ENCODE measurements at regions not wholly inside any gene's neighbourhood (a gene's known extent, or its start where the extent isn't known, plus 50 kb on each side); places are given as distances from the start of the nearest gene placed in this dataset.

DNA sequence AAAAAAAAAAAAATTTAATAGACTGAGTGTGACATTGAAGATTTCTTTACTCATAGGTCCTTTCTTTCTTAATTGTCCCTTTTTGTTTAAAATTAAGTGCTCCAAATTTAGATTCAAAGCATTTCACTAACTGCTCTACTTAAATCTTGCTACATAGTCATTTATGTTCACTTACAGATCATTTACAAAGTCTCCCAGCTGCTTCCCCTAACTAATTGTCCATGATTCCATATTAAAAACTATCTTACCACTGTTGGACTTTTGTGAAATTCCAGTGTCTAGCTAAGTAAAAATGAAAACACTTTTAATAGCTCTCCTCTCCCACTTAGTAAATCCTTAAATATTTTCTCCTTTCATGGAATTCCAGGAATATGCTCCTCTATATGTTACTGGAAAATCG lies 850.5 kb downstream of the NR2F1-AS1 start:
- Histone ChIP-seq H3K36me3 (ENCODE audit: control insufficient read depth, insufficient read depth, low read length) (no peaks in the 10 kb centered on the region), H3K9me3 (ENCODE audit: control insufficient read depth, insufficient read depth, low read length) (no peaks in the 10 kb centered on the region), H3K27me3 (ENCODE audit: control insufficient read depth, insufficient read depth, low read length) (no peaks in the 10 kb centered on the region), H3K4me1 (ENCODE audit: control insufficient read depth, insufficient read depth, low read length) (no peaks in the 10 kb centered on the region), H3K27ac (ENCODE audit: low read depth, low read length) (no peak overlapping the region), H3K4me3 (ENCODE audit: low read depth, low read length) (no peak overlapping the region)
- no CpG with 5 or more reads among the region's 1 CpG for WGBS (ENCODE audit: insufficient coverage)
- no peak for DNase-seq (ENCODE audit: low read depth in 4 of 6, low spot score in 6 of 6)

GRCh38 chr5:92729088-92729487 lies 851.9 kb downstream of the NR2F1-AS1 start:
- Histone ChIP-seq H3K36me3 (ENCODE audit: control insufficient read depth, insufficient read depth, low read length) (no peaks in the 10 kb centered on the region), H3K4me3 (ENCODE audit: low read depth, low read length) (no peak overlapping the region), H3K9me3 (ENCODE audit: control insufficient read depth, insufficient read depth, low read length) (no peaks in the 10 kb centered on the region), H3K27me3 (ENCODE audit: control insufficient read depth, insufficient read depth, low read length) (no peaks in the 10 kb centered on the region), H3K4me1 (ENCODE audit: control insufficient read depth, insufficient read depth, low read length) (no peaks in the 10 kb centered on the region), H3K27ac (ENCODE audit: low read depth, low read length) (no peak overlapping the region)
- no peak for DNase-seq (ENCODE audit: low read depth in 4 of 6, low spot score in 6 of 6)
- whole genome bisulfite sequencing (ENCODE audit: insufficient coverage): 100% methylated on average over 4 of the region's 5 CpGs

GRCh38 chr5:92715946-92716520 lies 865.0 kb downstream of the NR2F1-AS1 start:
- DNase-seq (ENCODE audit: low read depth in 4 of 6, low spot score in 6 of 6): peak in 1 of 6 donors; percentile 63
- H3K9me3 ChIP-seq (ENCODE audit: control insufficient read depth, insufficient read depth, low read length): no peaks in the 10 kb centered on the region
- 45% methylated on average over 2 of the region's 5 CpGs for WGBS (ENCODE audit: insufficient coverage)
- no peaks in the 10 kb centered on the region for H3K36me3 ChIP-seq (ENCODE audit: control insufficient read depth, insufficient read depth, low read length)
- H3K27me3 ChIP-seq (ENCODE audit: control insufficient read depth, insufficient read depth, low read length): no peaks in the 10 kb centered on the region
- H3K4me3 ChIP-seq (ENCODE audit: low read depth, low read length): no peak overlapping the region
- no peaks in the 10 kb centered on the region for H3K4me1 ChIP-seq (ENCODE audit: control insufficient read depth, insufficient read depth, low read length)
- no peak overlapping the region for H3K27ac ChIP-seq (ENCODE audit: low read depth, low read length)

GRCh38 chr5:92713826-92714225 lies 867.2 kb downstream of the NR2F1-AS1 start:
- Histone ChIP-seq H3K9me3 (ENCODE audit: control insufficient read depth, insufficient read depth, low read length) (no peaks in the 10 kb centered on the region), H3K4me1 (ENCODE audit: control insufficient read depth, insufficient read depth, low read length) (no peaks in the 10 kb centered on the region), H3K36me3 (ENCODE audit: control insufficient read depth, insufficient read depth, low read length) (no peaks in the 10 kb centered on the region), H3K27me3 (ENCODE audit: control insufficient read depth, insufficient read depth, low read length) (no peaks in the 10 kb centered on the region), H3K27ac (ENCODE audit: low read depth, low read length) (no peak overlapping the region), H3K4me3 (ENCODE audit: low read depth, low read length) (no peak overlapping the region)
- no CpG with 5 or more reads among the region's 1 CpG for WGBS (ENCODE audit: insufficient coverage)
- DNase-seq (ENCODE audit: low read depth in 4 of 6, low spot score in 6 of 6): peak in 1 of 6 donors; percentile 41

DNA sequence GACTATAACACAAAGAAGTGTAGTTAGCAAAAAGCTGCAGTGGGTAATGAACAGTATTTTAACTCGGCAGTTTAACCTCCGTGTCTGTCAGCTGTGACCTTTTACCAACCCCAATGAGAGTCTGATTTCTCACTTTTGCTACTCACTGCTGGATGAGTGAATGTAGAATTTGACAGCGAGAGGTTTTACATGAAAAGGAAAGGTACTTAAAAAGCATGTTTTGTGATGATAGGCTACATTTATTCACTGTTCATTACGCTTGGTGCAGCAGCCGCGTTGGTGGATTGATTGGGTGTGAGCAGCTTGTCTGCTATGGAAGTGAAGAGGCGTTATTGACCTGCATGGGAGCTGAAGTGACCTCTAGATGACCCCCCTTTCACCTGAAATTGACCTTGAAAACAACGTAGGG lies 867.7 kb downstream of the NR2F1-AS1 start:
- H3K36me3 ChIP-seq (ENCODE audit: control insufficient read depth, insufficient read depth, low read length): no peaks in the 10 kb centered on the region

DNA sequence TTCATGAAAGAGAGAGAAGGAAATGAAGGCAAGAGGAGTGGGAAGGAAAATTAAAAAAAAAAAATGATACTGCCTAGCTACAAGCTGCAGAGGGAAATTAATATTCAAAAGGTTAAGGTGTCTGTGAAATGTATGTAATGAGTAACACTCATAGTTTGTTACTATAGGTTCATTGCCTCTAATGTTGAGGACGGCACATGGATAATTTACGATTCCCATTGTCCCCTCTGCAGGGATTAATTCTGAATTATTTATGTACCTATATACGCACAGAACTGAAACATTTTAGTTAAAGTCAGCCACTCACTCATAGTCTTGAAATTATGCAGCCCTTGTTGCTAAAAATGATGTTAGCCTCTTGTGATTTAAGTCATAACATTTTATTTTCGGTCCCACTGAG lies 869.1 kb downstream of the NR2F1-AS1 start:
- no peak overlapping the region for H3K4me3 ChIP-seq (ENCODE audit: low read depth, low read length)
- H3K9me3 ChIP-seq (ENCODE audit: control insufficient read depth, insufficient read depth, low read length): no peaks in the 10 kb centered on the region
- WGBS (ENCODE audit: insufficient coverage): 60% methylated on average over 1 of the region's 4 CpGs
- H3K27ac ChIP-seq (ENCODE audit: low read depth, low read length): no peak overlapping the region
- no peaks in the 10 kb centered on the region for H3K36me3 ChIP-seq (ENCODE audit: control insufficient read depth, insufficient read depth, low read length)
- H3K4me1 ChIP-seq (ENCODE audit: control insufficient read depth, insufficient read depth, low read length): no peaks in the 10 kb centered on the region
- H3K27me3 ChIP-seq (ENCODE audit: control insufficient read depth, insufficient read depth, low read length): no peaks in the 10 kb centered on the region
- peak in 1 of 6 donors; percentile 62 for DNase-seq (ENCODE audit: low read depth in 4 of 6, low spot score in 6 of 6)

More for the DNA sequence above, 867.7 kb downstream of the NR2F1-AS1 start:
- DNase-seq (ENCODE audit: low read depth in 4 of 6, low spot score in 6 of 6): peak in 2 of 6 donors; percentile 9 to 64
- H3K4me3 ChIP-seq (ENCODE audit: low read depth, low read length): no peak overlapping the region
- no peaks in the 10 kb centered on the region for H3K27me3 ChIP-seq (ENCODE audit: control insufficient read depth, insufficient read depth, low read length)
- no peak overlapping the region for H3K27ac ChIP-seq (ENCODE audit: low read depth, low read length)
- no peaks in the 10 kb centered on the region for H3K4me1 ChIP-seq (ENCODE audit: control insufficient read depth, insufficient read depth, low read length)
- WGBS (ENCODE audit: insufficient coverage): 13% methylated on average over 1 of the region's 8 CpGs
- no peaks in the 10 kb centered on the region for H3K9me3 ChIP-seq (ENCODE audit: control insufficient read depth, insufficient read depth, low read length)

DNA sequence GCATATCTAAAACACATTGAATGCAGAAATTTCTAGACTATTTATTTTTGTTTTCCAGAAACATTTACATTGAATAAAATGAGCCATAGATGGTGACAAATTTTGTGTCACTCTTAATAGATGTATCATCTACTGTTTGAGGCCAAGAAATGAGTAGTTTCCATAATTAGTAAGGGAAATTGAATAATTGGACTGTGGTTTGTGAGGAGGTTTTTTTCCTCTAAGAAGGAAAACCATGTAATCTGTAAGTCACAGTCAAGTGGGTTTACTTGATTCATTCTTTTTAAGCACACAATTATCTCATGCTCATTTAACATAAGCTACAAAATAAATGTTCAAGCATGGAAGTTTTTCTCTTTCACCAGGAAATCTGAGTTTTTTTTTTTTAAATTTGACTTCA lies 876.4 kb downstream of the NR2F1-AS1 start:
- H3K27me3 ChIP-seq (ENCODE audit: control insufficient read depth, insufficient read depth, low read length): no peaks in the 10 kb centered on the region
- H3K4me1 ChIP-seq (ENCODE audit: control insufficient read depth, insufficient read depth, low read length): no peaks in the 10 kb centered on the region
- no peak for DNase-seq (ENCODE audit: low read depth in 4 of 6, low spot score in 6 of 6)
- H3K36me3 ChIP-seq (ENCODE audit: control insufficient read depth, insufficient read depth, low read length): no peaks in the 10 kb centered on the region
- no peaks in the 10 kb centered on the region for H3K9me3 ChIP-seq (ENCODE audit: control insufficient read depth, insufficient read depth, low read length)
- no peak overlapping the region for H3K27ac ChIP-seq (ENCODE audit: low read depth, low read length)
- H3K4me3 ChIP-seq (ENCODE audit: low read depth, low read length): no peak overlapping the region

DNA sequence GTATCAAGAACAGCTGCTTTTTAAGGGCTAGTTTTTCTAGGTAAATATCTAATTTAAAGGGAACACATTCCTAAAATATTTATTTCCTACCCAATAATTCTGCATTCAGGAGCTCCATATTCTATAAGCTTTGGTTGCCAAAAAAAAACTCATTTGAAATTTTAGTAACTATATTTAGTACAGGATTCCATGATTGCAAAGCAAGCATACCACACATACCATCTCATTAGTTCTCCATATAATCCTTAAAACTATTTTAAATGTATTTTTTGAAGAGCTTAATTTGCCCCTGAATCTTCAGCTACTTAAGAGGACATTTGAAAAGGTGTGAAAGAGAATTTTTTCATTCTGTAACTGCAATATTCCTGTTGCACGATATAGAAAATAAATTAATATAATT lies 877.0 kb downstream of the NR2F1-AS1 start:
- Histone ChIP-seq H3K27ac (ENCODE audit: low read depth, low read length) (no peak overlapping the region), H3K4me1 (ENCODE audit: control insufficient read depth, insufficient read depth, low read length) (no peaks in the 10 kb centered on the region), H3K9me3 (ENCODE audit: control insufficient read depth, insufficient read depth, low read length) (no peaks in the 10 kb centered on the region), H3K27me3 (ENCODE audit: control insufficient read depth, insufficient read depth, low read length) (no peaks in the 10 kb centered on the region), H3K36me3 (ENCODE audit: control insufficient read depth, insufficient read depth, low read length) (no peaks in the 10 kb centered on the region), H3K4me3 (ENCODE audit: low read depth, low read length) (no peak overlapping the region)
- no peak for DNase-seq (ENCODE audit: low read depth in 4 of 6, low spot score in 6 of 6)
- whole genome bisulfite sequencing (ENCODE audit: insufficient coverage): no CpG with 5 or more reads among the region's 1 CpG

DNA sequence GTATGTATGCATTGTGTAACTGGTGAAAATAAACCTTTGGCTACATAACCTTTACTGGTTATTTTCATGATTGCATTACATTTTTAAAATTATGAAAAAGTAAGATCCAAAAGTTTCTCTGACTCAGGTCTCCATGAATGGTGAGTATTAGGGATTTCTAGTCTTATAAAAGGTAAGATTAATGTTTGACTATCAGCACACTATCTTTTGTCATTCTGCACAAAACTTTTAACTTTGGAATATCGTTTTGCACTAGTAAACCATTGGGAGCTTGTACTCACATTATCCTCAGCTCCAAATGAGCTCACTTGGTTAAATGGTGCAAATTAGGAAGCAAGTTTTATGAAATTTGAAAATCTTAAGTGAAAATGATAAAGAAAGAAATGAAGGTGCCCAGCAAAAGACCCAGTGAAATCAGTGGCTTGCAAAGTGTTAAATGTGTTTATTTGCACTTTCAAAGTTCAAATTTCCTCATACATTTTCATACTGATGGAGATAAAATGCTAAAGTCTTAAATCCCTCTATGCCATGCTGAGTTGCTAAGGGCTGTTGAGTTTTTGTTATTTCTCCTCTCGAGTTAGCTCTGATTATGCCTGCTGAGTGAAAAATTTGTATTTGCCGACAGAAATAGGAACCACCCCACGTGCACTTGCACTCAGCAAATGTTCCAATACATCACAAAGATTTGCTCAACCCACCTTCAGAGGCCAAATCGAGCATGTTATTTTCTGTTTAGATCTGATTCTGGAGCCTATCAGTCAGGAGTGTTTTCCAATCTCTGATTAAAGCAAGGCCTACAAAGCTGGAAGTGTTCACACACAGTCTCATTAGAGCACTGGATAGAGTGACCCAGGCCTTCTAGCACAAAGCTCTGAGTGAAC lies 885.7 kb downstream of the NR2F1-AS1 start:
- Histone ChIP-seq H3K4me1 (ENCODE audit: control insufficient read depth, insufficient read depth, low read length) (no peaks in the 10 kb centered on the region), H3K27me3 (ENCODE audit: control insufficient read depth, insufficient read depth, low read length) (no peaks in the 10 kb centered on the region), H3K4me3 (ENCODE audit: low read depth, low read length) (no peak overlapping the region), H3K27ac (ENCODE audit: low read depth, low read length) (peak overlapping the region; percentile 4), H3K9me3 (ENCODE audit: control insufficient read depth, insufficient read depth, low read length) (no peaks in the 10 kb centered on the region), H3K36me3 (ENCODE audit: control insufficient read depth, insufficient read depth, low read length) (no peaks in the 10 kb centered on the region)
- DNase-seq (ENCODE audit: low read depth in 4 of 6, low spot score in 6 of 6): peak in 2 of 6 donors; percentile 37 to 61
- no CpG with 5 or more reads among the region's 5 CpGs for WGBS (ENCODE audit: insufficient coverage)

DNA sequence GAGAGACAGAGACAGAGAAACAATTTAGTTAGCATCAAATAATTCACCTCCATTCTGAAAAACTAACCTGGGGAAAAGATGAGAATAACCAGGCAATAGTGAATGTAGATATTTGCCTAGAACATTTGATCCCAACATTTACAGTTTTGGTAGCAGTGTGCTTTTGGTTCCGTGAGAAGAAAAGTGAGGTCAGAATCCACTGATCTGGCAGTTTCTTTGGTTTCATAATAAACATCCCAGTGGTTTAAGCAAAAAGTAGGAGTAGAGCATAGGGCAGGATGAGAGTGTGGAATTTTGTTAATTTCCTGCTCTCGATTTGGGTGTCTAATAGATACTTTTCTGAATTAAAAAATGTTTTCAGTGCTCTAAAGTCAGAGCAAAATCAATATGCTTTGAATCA lies 887.0 kb downstream of the NR2F1-AS1 start:
- H3K4me1 ChIP-seq (ENCODE audit: control insufficient read depth, insufficient read depth, low read length): no peaks in the 10 kb centered on the region
- no peaks in the 10 kb centered on the region for H3K27me3 ChIP-seq (ENCODE audit: control insufficient read depth, insufficient read depth, low read length)
- no peaks in the 10 kb centered on the region for H3K9me3 ChIP-seq (ENCODE audit: control insufficient read depth, insufficient read depth, low read length)
- H3K4me3 ChIP-seq (ENCODE audit: low read depth, low read length): no peak overlapping the region
- no peak overlapping the region for H3K27ac ChIP-seq (ENCODE audit: low read depth, low read length)
- 60% methylated on average over 1 of the region's 2 CpGs for WGBS (ENCODE audit: insufficient coverage)
- no peak for DNase-seq (ENCODE audit: low read depth in 4 of 6, low spot score in 6 of 6)
- no peaks in the 10 kb centered on the region for H3K36me3 ChIP-seq (ENCODE audit: control insufficient read depth, insufficient read depth, low read length)
